GM12878 (cell line): ENCODE measurements at regions not wholly inside any gene's neighbourhood (a gene's known extent, or its start where the extent isn't known, plus 50 kb on each side); places are given as distances from the start of the nearest gene placed in this dataset.

Source experiments
- ATAC-seq: fragments of 200-7000 bp; cut with Tn5 transposase; 3 replicates; pipeline ENCODE4 v1.9.1; 2020; ENCODE audit warnings: mild to moderate bottlenecking, moderate library complexity
- BruUV-seq: library from RNA; stranded (reverse); fragments of 400-500 nt; replicated peaks from 2 replicates; lab custom pipeline; 2021; lab: Mats Ljungman, UMichigan
- CTCF ChIA-PET: fragments of 300-600 bp; sonication (Branson Sonifier 250); formaldehyde crosslinking; extraction: SDS; loops from one replicate; lab custom pipeline; 2021; ENCODE audit warnings: inconsistent platforms; lab: Yijun Ruan, JAX
- POLR2A ChIA-PET: fragments of 350-600 bp; formaldehyde crosslinking; extraction: SDS; loops from one replicate; lab custom pipeline; 2021; ENCODE audit warnings: inconsistent platforms; lab: Charles Lee
- RAD21 ChIA-PET: fragments of 300-600 bp; sonication (Branson Sonifier 250); formaldehyde crosslinking; loops from one replicate; lab custom pipeline; 2023; ENCODE audit warnings: antibody characterized with exemption; ENCODE audit not compliant: unreplicated experiment; lab: Charles Lee
- SMC1A ChIA-PET: fragments of 300-600 bp; sonication (Branson Sonifier 250); formaldehyde crosslinking; loops from one replicate; lab custom pipeline; 2023; ENCODE audit not compliant: unreplicated experiment, uncharacterized antibody; lab: Charles Lee
- DNase-seq: peaks from one replicate; pipeline ENCODE4 v3.0.0-alpha.2; 2011; ENCODE audit warnings: low read depth, low spot score
- FAIRE-seq: peaks from 3 replicates; lab custom pipeline; 2011; peaks lifted over from hg19 to GRCh38; lab: Jason Lieb, UNC
- H2AFZ ChIP-seq: 2 replicates; pipeline ENCODE4 v1.6.0; 2011; ENCODE audit warnings: low read depth, low read length, control low read depth; ENCODE audit not compliant: control insufficient read depth
- H3K27ac ChIP-seq: 2 replicates; pipeline ENCODE4 v1.5.1; 2011; ENCODE audit warnings: control low read depth; ENCODE audit not compliant: control insufficient read depth, insufficient read depth
- H3K27me3 ChIP-seq, 2 experiments: replicated peaks in 1 of 2; 2 replicates each; pipeline versions ENCODE4 v1.6.0 to v1.6.1; 2011; ENCODE audit warnings: low read length in 1 of 2; ENCODE audit not compliant: control insufficient read depth in 2 of 2, insufficient read depth in 2 of 2
- H3K36me3 ChIP-seq, 2 experiments: 2 replicates each; pipeline ENCODE4 v1.5.1; 2011; ENCODE audit warnings: low read length in 1 of 2; ENCODE audit not compliant: control insufficient read depth in 2 of 2, insufficient read depth in 2 of 2
- H3K4me1 ChIP-seq: 2 replicates; pipeline ENCODE4 v1.6.1; 2011; ENCODE audit warnings: mild to moderate bottlenecking, low read length, moderate library complexity, mixed read lengths; ENCODE audit not compliant: control insufficient read depth, insufficient read depth
- H3K4me2 ChIP-seq: 2 replicates; pipeline ENCODE4 v1.6.0; 2011; ENCODE audit warnings: control low read depth; ENCODE audit not compliant: control insufficient read depth, insufficient read depth
- H3K4me3 ChIP-seq: fragments of 200-600 bp; sonication (generic); 2 replicates; pipeline ENCODE4 v1.5.1; 2016
- H3K79me2 ChIP-seq: 2 replicates; pipeline ENCODE4 v1.6.0; 2011; ENCODE audit warnings: low read length; ENCODE audit not compliant: control insufficient read depth, insufficient read depth
- H3K9ac ChIP-seq: 2 replicates; pipeline ENCODE4 v1.8.0; 2011; ENCODE audit warnings: low read length, control low read depth, mixed read lengths; ENCODE audit not compliant: control insufficient read depth, insufficient read depth
- H3K9me3 ChIP-seq: replicated peaks from 3 replicates; pipeline ENCODE4 v1.5.1; 2011; ENCODE audit warnings: mild to moderate bottlenecking, low read length; ENCODE audit not compliant: control insufficient read depth, insufficient read depth
- H4K20me1 ChIP-seq: 2 replicates; pipeline ENCODE4 v1.6.0; 2011; ENCODE audit not compliant: control insufficient read depth, insufficient read depth
- GABPA ChIP-seq: IDR thresholded peaks from 2 replicates; pipeline ENCODE4 v1.6.1; 2014; ENCODE audit warnings: antibody characterized with exemption, low read depth, mild to moderate bottlenecking, inconsistent platforms
- GATAD2B ChIP-seq: fragments of 450-650 bp; conservative IDR thresholded peaks from 2 replicates; pipeline ENCODE4 v1.6.1; 2017; ENCODE audit warnings: low read depth, mild to moderate bottlenecking, moderate library complexity
- HCFC1 ChIP-seq: fragments of 150-350 bp; IDR thresholded peaks from 2 replicates; pipeline ENCODE4 v1.6.1; 2014; ENCODE audit warnings: low read length
- IKZF2 ChIP-seq, 2 experiments: fragments of 450-650 bp; IDR thresholded peaks; 2 replicates each; pipeline ENCODE4 v1.6.1; 2017; ENCODE audit warnings: mild to moderate bottlenecking in 2 of 2, moderate library complexity in 2 of 2
- KDM1A ChIP-seq: fragments of 200-600 bp; sonication (generic); IDR thresholded peaks from 2 replicates; pipeline ENCODE4 v1.6.1; 2016; ENCODE audit warnings: borderline replicate concordance
- SMARCA5 ChIP-seq: fragments of 450-650 bp; IDR thresholded peaks from 2 replicates; pipeline ENCODE4 v1.6.1; 2017; ENCODE audit warnings: mild to moderate bottlenecking
- SMC3 ChIP-seq: IDR thresholded peaks from 2 replicates; pipeline ENCODE4 v1.6.1; 2011; ENCODE audit warnings: low read length, improper control_type of control experiment, borderline replicate concordance
- TARDBP ChIP-seq: IDR thresholded peaks from 2 replicates; pipeline ENCODE4 v1.6.1; 2016; ENCODE audit warnings: borderline replicate concordance
- WRNIP1 ChIP-seq: IDR thresholded peaks from 2 replicates; pipeline ENCODE4 v1.6.1; 2011; ENCODE audit warnings: low read depth, low read length, improper control_type of control experiment, borderline replicate concordance
- ZBED1 ChIP-seq: IDR thresholded peaks from 2 replicates; pipeline ENCODE4 v1.6.1; 2016; ENCODE audit warnings: borderline replicate concordance
- WGBS: methylation state at CpG from one replicate; pipeline ENCODE4 v1.1.6; 2016; ENCODE audit warnings: low lambda C conversion rate; ENCODE audit not compliant: insufficient replicate concordance, insufficient coverage; ENCODE audit errors: missing lambda C conversion rate; 5-methylcytosine and 5-hydroxymethylcytosine counted together
- in situ Hi-C: fragments of 300-500 bp; cut with MboI; formaldehyde crosslinking; loops from 9 replicates; pipeline ENCODE4 v1.14.3; 2018; ENCODE audit warnings: mixed read lengths
- intact Hi-C: fragments of 100-400 bp; cut with micrococcal nuclease; formaldehyde crosslinking; loops from one replicate; pipeline ENCODE4 v1.14.2; 2022; ENCODE audit not compliant: unreplicated experiment
- TF ChIP-seq, protein P1 (sequence below): fragments of 450-650 bp; formaldehyde crosslinking; IDR thresholded peaks from 2 replicates; pipeline ENCODE4 v1.5.0; 2022; ENCODE audit warnings: mild to moderate bottlenecking, missing genetic modification characterization

DNA sequence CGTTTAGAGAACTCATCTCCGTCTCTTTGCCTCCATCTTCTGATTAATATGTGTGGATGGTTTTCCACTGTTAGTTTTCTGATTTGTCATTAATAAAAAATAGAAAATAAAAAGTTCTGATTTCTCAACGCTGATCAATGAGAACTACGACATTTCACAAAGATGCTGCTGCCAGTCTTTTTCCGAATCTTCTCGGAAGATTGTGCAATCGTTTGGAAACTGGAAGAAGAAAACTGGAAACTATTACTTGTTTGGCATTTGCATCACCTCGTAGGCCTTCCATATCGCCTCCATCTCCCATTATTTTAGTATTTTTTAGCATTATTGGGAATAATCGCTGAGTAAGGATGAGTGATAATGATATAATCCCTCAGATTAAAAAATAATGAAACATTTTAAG is 123.2 kb upstream of the KLF6 start (continued):
- TF ChIP-seq, protein P1, sequence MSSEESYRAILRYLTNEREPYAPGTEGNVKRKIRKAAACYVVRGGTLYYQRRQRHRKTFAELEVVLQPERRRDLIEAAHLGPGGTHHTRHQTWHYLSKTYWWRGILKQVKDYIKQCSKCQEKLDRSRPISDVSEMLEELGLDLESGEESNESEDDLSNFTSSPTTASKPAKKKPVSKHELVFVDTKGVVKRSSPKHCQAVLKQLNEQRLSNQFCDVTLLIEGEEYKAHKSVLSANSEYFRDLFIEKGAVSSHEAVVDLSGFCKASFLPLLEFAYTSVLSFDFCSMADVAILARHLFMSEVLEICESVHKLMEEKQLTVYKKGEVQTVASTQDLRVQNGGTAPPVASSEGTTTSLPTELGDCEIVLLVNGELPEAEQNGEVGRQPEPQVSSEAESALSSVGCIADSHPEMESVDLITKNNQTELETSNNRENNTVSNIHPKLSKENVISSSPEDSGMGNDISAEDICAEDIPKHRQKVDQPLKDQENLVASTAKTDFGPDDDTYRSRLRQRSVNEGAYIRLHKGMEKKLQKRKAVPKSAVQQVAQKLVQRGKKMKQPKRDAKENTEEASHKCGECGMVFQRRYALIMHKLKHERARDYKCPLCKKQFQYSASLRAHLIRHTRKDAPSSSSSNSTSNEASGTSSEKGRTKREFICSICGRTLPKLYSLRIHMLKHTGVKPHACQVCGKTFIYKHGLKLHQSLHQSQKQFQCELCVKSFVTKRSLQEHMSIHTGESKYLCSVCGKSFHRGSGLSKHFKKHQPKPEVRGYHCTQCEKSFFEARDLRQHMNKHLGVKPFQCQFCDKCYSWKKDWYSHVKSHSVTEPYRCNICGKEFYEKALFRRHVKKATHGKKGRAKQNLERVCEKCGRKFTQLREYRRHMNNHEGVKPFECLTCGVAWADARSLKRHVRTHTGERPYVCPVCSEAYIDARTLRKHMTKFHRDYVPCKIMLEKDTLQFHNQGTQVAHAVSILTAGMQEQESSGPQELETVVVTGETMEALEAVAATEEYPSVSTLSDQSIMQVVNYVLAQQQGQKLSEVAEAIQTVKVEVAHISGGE: no peak
- TF ChIP-seq SMC3 (no peak), HCFC1 (no peak), GATAD2B (no peak)
- TF ChIP-seq, all 136 proteins: peak for 0

DNA sequence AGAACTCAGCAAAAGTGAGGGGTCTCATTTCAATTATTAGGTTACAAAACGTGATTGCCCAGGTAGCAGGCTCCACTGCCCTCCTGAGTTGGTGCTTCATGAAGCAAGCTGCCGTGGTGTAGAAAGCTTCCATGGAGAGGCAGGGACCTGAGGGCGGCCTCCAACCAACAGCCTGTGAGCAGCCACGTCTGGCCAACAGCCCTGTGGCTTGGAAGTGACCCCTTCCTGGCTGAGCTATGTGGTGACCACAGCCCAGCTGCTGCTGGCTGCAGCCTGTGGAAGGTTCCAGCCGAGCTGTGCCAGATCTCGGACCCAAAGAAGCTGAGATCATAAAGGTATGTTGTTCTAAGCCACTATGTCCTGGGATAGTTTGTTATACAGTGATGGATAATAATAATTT is 122.5 kb upstream of the KLF6 start:
- WGBS: 50% methylated on average over 6 of the region's 6 CpGs
- SMC1A ChIA-PET: no interaction called here
- no peak for ATAC-seq

More for the DNA sequence above, 122.5 kb upstream of the KLF6 start:
- DNase-seq: no peak
- CTCF ChIA-PET: interaction anchor here (0.7 to 1.0 kb wide), 2 partner anchors 129 to 481 kb away, joined by 3 read pairs; no protein-coding TSS in a partner anchor
- RAD21 ChIA-PET: no interaction called here
- no peak for FAIRE-seq
- no peak overlapping the region for H3K4me3 ChIP-seq
- H3K9ac ChIP-seq: no peak overlapping the region
- no peak for TF ChIP-seq GABPA
- no peak for TF ChIP-seq SMARCA5
- no peak for TF ChIP-seq IKZF2 (IDR thresholded peaks at IDR 0.05)
- TF ChIP-seq ZBED1: no peak
- no peak for TF ChIP-seq KDM1A
- no peak for TF ChIP-seq WRNIP1
- no peak for TF ChIP-seq TARDBP
- TF ChIP-seq, all 136 proteins: peak for 0
- H3K9me3 ChIP-seq: no peaks in the 10 kb centered on the region; the same call in 2 of the 3 replicates
- H3K36me3 ChIP-seq: no peaks in the 10 kb centered on the region
- peaks cover 11% of the 10 kb centered on the region for H3K4me1 ChIP-seq
- intact Hi-C loops (no loop called here), in situ Hi-C loops (no loop called here)
- H3K4me2 ChIP-seq: no peak overlapping the region
- H2AFZ ChIP-seq: no peak overlapping the region
- POLR2A ChIA-PET: no interaction called here
- no TSS peak for BruUV-seq
- H3K27ac ChIP-seq: no peak overlapping the region
- H4K20me1 ChIP-seq: no peaks in the 10 kb centered on the region
- no peaks in the 10 kb centered on the region for H3K79me2 ChIP-seq
- H3K27me3 ChIP-seq: no peaks in the 10 kb centered on the region
